GM21390 (cell line): ENCODE measurements at regions not wholly inside any gene's neighbourhood (a gene's known extent, or its start where the extent isn't known, plus 50 kb on each side); places are given as distances from the start of the nearest gene placed in this dataset.
"Not testable (repeated sequence)": the region's sequence is repeated elsewhere in the genome, so short reads cannot be mapped to it uniquely, and the experiment has no call there.

ENCODE experiments used
- ATAC-seq: cut with Tn5 transposase; IDR thresholded peaks from one replicate; pipeline ENCODE4 v1.9.1; 2021; ENCODE audit not compliant: unreplicated experiment

GRCh38 chr7:116373229-116373628 lies 126.3 kb upstream of the CAV2 start:
- ATAC-seq, result not testable (repeated sequence)

- ATAC-seq, result no peak
Observed at GRCh38 chr7:116377721-116378120, 121.8 kb upstream of the CAV2 start.

GRCh38 chr7:116380025-116380424 lies 119.5 kb upstream of the CAV2 start:
- ATAC-seq, result no peak

- no peak for ATAC-seq
Observed at GRCh38 chr7:116382375-116382774, 117.2 kb upstream of the CAV2 start.

- ATAC-seq, result no peak
Observed at GRCh38 chr7:116384936-116385635, 114.5 kb upstream of the CAV2 start.

- ATAC-seq, result no peak
Observed at GRCh38 chr7:116386674-116387073, 112.9 kb upstream of the CAV2 start.

GRCh38 chr7:116390363-116390762 lies 109.2 kb upstream of the CAV2 start:
- ATAC-seq, result no peak

- ATAC-seq, result no peak
Observed at GRCh38 chr7:116392806-116393205, 106.7 kb upstream of the CAV2 start.

- no peak for ATAC-seq
Observed at GRCh38 chr7:116393654-116394053, 105.9 kb upstream of the CAV2 start.

- ATAC-seq, result no peak
Observed at GRCh38 chr7:116394106-116394505, 105.4 kb upstream of the CAV2 start.

- ATAC-seq, result no peak
Observed at GRCh38 chr7:116395141-116395791, 104.3 kb upstream of the CAV2 start.

- ATAC-seq, result no peak
Observed at GRCh38 chr7:116398672-116399071, 100.9 kb upstream of the CAV2 start.

GRCh38 chr7:116399819-116400218 lies 99.7 kb upstream of the CAV2 start:
- no peak for ATAC-seq

GRCh38 chr7:116400522-116400921 lies 99.0 kb upstream of the CAV2 start:
- no peak for ATAC-seq

- ATAC-seq, result no peak
Observed at GRCh38 chr7:116401711-116402110, 97.8 kb upstream of the CAV2 start.

GRCh38 chr7:116403265-116403664 lies 96.3 kb upstream of the CAV2 start:
- no peak for ATAC-seq

GRCh38 chr7:116404389-116404788 lies 95.1 kb upstream of the CAV2 start:
- ATAC-seq, result no peak

GRCh38 chr7:116405810-116406209 lies 93.7 kb upstream of the CAV2 start:
- no peak for ATAC-seq

- ATAC-seq, result no peak
Observed at GRCh38 chr7:116407165-116407564, 92.4 kb upstream of the CAV2 start.

- ATAC-seq, result no peak
Observed at GRCh38 chr7:116408166-116408565, 91.4 kb upstream of the CAV2 start.

- ATAC-seq, result not testable (repeated sequence)
Observed at GRCh38 chr7:116408831-116409453, 90.6 kb upstream of the CAV2 start.

GRCh38 chr7:116410694-116411093 lies 88.8 kb upstream of the CAV2 start:
- not testable (repeated sequence) for ATAC-seq
